Suprapubic skin (tissue), 4 donors: ENCODE measurements at regions not wholly inside any gene's neighbourhood (a gene's known extent, or its start where the extent isn't known, plus 50 kb on each side); places are given as distances from the start of the nearest gene placed in this dataset.

Experiments used
- EP300 ChIP-seq: sonication (generic); formaldehyde crosslinking; IDR thresholded peaks from one replicate; pipeline ENCODE4 v1.6.1; 2017; ENCODE audit warnings: antibody characterized with exemption
- POLR2AphosphoS5 ChIP-seq, 3 donors: sonication (generic); formaldehyde crosslinking; IDR thresholded peaks; one replicate each; pipeline ENCODE4 v1.6.1; 2017; ENCODE audit warnings: antibody characterized with exemption in 3 of 3
- TF ChIP-seq, protein P1 (sequence below), 2 donors: fragments of 200-600 bp in 1 of 2; fragments of 450-650 bp in 1 of 2; sonication (generic) in 1 of 2; IDR thresholded peaks; one replicate each; pipeline ENCODE4 v1.5.1; 2016 to 2019; ENCODE audit warnings: antibody characterized with exemption in 2 of 2, mild to moderate bottlenecking in 1 of 2, moderate library complexity in 1 of 2

DNA sequence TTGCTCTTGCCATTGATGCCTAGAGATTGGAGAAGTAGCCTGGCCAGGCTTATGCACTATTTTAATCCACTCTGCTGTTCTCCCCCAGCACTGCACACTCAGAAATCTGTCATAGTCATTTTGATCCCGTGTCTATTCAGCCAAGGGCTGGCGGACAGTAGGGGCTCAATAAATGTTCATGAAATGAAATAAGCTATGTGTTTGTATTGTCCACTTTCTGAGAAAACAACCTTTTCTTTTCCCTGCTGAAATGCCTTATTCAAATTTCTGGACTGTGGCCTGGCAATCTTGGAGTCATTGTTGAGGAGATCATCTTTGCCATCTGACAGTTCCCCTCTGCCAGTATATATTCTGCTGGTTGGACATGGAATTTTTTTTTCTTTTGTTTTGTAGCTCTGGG is 550.4 kb upstream of the MAP3K7 start:
- TF ChIP-seq, protein P1, sequence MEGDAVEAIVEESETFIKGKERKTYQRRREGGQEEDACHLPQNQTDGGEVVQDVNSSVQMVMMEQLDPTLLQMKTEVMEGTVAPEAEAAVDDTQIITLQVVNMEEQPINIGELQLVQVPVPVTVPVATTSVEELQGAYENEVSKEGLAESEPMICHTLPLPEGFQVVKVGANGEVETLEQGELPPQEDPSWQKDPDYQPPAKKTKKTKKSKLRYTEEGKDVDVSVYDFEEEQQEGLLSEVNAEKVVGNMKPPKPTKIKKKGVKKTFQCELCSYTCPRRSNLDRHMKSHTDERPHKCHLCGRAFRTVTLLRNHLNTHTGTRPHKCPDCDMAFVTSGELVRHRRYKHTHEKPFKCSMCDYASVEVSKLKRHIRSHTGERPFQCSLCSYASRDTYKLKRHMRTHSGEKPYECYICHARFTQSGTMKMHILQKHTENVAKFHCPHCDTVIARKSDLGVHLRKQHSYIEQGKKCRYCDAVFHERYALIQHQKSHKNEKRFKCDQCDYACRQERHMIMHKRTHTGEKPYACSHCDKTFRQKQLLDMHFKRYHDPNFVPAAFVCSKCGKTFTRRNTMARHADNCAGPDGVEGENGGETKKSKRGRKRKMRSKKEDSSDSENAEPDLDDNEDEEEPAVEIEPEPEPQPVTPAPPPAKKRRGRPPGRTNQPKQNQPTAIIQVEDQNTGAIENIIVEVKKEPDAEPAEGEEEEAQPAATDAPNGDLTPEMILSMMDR (IDR thresholded peaks at IDR 0.05): no peak
- TF ChIP-seq POLR2AphosphoS5 (IDR thresholded peaks at IDR 0.05): no peak
- no peak for TF ChIP-seq EP300
